GM18861 (cell line): ENCODE measurements at regions not wholly inside any gene's neighbourhood (a gene's known extent, or its start where the extent isn't known, plus 50 kb on each side); places are given as distances from the start of the nearest gene placed in this dataset.

Experiments
- ATAC-seq: cut with Tn5 transposase; IDR thresholded peaks from one replicate; pipeline ENCODE4 v1.9.1; 2021; ENCODE audit not compliant: unreplicated experiment

DNA sequence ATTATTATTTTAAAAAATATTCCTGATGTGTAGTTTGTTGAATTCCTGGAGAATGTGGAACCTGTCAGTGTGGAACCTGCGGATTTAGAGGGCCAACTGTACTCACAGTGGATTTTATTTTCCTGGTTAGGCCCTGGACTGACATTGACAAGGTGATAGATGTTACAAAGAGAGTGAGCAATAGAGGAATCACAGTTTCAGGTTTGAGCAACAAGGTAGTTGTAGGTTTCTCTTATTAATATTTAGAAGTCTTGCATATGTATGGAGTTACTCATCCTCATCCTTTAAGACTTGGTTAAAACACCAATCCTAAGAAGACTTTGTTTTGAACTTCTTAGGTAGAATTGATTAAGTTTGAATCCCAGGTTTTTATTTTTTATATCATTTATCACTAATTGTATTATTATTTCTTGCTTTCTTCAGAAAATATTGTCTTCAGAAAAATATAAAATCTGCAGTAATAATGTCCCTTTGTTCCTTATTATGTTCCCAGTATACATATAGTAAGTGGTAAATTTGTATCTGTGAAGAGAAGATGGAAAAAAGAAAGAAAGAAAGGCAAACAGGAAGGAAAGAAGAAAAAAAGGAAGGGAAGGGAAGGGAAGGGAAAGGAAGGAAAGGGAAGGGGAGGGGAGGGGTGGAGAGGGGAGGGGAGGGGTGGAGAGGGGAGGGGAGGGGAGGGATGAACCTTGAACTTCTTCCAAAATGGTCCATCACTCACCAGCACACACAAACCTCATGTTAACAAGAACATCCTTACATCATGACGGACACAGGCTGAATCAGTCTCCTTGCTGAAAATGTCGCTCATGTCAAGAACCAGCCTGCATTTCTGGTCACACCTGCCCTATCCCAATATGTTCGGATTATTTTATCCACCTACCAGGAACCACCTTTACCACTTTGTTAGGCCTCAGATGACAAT is 867.2 kb downstream of the CDH11 start:
- no peak for ATAC-seq

DNA sequence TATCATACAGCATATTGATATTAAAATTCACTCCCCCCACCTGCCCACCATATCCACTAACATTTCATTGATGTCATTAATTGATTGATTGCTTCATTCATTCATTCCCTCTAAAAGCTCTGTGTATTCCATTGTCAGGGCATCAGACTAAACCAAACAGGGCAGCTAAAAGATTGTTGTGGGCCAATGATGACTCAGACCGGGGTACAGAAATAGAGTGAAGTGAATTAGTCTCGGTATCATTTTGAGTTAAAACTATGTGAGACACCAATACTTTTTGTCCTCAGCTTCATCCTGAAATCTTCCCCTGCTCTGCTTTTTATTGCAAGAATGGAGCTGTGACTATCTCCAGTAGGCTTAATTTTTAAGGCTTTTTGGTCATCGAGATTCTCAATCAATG is 868.3 kb downstream of the CDH11 start:
- ATAC-seq: no peak

DNA sequence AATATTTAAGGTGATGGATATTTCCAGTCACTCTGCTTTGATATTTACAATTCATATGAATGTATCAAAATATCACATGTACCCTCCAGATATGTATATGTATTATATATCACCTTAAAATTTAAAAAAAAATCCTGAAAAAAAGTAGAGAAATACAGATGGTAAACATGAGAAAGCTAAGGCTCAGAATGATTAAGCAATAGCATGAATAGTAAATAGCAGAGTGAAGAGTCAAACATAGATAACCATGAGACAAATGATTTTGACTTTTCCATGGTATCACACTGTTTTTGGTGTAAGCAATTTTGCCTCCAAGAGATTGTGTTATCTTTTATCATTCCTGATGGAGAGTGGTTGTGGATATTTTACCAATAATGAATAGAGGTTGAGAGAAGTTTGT is 868.8 kb downstream of the CDH11 start:
- ATAC-seq: no peak

DNA sequence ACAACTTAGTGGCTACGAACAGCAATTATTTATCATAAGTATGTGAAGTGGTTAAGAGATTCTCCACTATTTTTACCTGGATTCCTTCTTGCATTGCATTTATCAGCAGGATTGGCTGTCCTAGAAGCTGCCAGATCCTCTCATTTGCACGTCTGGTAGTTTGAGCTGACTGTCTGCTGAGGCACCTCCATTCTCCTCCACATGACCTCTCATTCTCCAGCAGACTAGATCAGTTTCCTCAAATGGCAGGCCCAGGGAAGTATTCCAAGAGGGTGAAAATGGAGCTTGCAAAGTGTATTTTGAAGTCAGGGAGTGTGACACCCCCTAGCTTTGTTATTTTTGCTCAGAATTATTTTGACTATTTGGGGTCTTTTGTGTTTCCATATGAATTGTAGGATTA is 870.1 kb downstream of the CDH11 start:
- ATAC-seq: no peak

DNA sequence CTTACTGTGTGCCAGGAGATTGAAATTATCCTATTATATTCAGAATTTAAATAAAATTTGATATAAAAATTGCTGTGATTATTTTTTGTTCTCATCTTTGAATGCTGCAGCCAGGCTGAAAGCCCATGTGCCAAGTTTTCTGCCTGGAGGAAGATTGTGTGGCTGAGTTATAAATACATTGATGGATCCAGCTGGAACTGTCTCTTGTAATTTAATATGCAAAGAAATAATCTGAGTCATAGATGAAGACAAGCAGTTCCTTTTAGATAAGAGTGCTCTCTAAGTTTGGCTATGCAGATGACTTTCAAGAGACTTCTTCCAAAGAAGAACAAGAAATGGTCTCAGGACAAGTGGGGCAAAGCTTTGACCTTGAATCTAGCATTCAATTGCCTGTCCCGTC is 871.0 kb downstream of the CDH11 start:
- ATAC-seq: no peak

DNA sequence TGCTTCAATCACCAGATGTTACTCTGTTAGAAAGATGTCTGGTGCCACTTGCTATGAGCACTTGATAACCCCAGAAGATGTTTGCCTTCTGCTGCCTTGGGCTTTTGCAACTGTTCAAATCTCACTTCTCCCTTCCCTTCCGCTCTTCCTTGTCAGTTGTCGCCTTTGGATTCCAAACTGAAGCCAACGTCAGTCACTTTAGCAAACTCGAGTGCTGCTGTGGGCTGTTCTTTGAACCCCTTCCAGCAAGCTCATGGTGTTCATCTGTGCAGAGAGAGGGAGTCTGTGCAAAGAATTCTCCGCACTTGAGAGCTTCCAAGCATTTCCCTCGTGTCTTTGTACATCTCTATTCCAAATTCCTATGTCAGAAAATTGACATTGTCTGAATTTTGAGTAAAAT is 879.4 kb downstream of the CDH11 start:
- ATAC-seq: no peak

DNA sequence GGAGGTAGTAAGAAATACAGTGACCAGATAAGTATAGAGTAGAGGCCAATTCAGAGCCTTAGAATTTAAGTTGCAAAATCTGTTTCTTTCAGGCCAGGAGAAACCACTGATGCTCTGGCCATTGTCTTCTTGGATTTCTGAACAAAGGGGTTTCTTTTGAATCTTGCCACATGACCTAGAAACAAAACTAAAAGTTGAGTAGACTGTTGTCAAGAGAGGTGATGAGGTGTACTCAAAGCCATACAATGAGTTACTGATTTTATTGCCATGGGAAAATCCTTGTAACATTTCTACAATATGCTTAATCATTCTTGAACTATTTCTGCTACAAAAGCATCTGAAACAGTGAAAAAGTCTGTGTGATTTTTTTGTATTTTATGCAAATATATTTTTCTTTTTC is 881.3 kb downstream of the CDH11 start:
- ATAC-seq: no peak

DNA sequence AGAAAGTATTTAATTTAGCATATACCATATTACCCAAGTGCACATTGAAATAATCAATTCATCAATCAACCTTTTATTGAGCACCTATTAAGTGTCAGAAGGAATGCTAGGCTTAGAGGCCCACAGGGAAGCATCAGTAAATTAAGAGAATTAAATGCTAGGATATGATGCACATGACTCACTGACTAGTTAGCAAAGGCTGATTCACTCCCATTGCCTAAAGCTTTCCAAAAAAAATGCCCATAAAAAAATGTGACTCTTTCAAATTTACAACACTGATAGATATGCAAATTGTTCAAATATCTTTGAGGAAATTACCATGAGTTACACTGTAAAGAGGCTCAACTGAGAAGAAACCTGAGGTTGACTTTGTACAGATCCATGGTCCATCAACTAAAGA is 883.3 kb downstream of the CDH11 start:
- no peak for ATAC-seq

DNA sequence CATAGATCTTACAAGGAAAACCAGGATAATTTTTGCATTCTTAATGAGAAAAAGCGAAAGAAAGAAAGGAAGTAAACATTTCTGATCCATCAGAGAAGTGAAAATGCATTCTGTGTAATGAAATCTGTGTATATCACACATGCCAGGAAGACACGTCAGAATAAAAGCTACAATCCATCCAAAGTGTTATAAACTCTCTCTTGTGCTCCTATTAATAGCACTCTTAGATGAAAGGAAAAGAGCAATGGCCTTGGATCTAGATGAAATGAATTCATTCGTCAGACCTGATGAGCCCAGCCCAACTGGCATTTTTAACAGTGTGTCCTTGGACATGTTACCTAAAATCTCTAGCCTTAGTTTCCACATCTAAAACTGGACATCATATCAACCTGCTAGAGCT is 885.5 kb downstream of the CDH11 start:
- no peak for ATAC-seq

DNA sequence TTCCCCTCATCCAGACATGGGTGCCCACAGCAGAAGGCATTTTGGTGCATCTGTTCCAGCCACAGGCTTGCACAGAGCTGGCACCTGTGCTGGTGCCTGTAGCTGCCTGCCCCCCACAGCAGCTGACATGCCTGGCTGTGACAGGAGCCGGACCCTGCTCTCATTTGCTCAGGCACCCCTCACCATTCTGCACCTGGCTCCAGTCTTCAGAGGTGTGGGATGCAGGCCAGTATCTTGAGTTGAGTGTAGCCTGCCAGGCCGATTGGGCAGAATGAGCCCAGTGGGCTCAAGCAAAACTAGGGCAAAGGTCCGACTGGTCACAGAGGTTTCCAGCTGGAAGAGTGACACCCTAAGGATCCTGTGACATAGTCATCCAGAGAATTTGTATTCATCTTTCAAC is 887.7 kb downstream of the CDH11 start:
- ATAC-seq: no peak

DNA sequence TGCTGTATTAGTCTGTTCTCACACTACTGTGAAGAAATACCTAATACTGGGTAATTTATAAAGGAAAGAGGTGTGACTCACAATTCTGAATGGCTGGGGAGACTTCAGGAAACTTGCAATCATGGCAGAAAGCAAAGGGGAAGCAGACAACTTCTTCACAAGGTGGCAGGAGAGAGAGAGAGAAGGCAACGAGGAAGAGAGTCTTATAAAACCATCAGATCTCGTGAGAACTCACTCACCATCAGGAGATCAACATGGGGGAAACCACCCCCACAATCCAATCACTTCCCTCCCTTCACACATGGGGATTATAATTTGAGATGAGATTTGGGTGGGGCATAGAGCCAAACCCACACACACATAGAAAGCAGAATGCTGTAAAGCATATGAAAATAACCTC is 896.2 kb downstream of the CDH11 start:
- no peak for ATAC-seq

DNA sequence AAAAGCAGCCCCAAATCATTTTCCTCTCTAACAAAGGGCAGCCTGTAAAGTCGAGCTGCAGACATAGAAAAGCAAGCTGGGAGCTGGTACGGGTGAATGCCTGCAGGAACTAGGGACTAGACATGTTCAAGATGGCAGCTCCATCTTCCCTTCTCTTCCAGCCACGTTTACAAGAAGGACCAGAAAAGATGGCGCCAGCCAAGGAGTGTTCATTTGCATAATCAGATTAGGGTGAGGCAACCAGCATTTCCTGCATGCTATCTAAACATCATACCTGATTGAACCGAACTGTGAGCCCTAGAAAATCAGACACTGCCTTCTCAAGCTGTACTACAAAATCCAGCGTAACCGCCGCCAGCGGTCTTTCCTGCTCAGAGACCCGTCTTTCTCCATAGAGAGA is 896.8 kb downstream of the CDH11 start:
- no peak for ATAC-seq

DNA sequence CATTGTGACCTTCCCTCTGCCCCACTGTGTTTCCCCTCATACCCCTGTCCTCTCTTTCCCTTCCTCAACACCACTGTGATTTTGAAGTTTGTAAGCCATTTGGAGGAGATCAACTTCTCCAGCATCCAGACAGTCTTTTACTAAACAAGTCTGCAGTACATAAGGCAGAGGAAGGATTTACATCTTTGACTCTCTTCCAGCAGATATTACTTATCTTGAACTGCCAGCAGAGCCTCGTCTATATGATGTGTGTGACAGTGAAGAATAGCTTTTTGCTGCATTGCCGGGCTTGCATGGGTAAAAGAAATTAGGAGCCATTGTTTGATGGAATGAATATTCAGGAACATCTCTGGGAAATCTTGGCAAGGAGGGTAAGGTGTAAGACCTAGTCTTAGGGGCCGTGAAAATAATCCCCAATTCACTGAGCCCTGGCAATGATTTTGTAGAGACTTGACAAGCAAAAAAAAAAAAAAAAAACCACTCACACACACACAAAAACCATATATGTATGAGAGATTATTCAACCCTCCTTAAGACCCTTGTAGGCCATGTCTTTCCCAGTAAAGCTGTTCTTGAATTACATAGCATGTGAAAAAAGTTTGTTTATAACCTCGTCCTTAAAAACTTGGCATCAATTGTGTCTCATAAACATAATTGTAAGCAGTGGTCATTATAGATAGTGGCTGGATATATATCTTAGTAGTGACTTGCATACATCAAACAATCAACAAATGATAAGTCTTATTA is 903.9 kb downstream of the CDH11 start:
- ATAC-seq: no peak

DNA sequence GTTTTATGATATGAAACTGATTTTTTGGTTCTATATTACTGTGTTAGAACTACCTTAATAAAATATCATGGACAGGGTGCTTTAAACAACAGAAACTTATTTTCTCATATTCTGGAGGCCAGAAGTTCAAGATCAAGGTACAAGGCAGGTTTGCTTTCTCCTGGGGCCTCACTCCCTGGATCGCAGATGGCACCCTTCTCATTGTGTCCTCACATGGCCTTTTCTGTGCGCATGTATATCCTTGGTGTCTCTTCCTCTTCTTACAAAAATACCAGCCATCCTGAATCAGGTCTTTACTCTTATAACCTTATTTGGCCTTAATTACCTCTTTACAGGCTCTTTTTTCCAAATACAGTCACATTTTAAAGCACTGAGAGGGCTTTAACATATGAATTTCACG is 906.1 kb downstream of the CDH11 start:
- no peak for ATAC-seq

DNA sequence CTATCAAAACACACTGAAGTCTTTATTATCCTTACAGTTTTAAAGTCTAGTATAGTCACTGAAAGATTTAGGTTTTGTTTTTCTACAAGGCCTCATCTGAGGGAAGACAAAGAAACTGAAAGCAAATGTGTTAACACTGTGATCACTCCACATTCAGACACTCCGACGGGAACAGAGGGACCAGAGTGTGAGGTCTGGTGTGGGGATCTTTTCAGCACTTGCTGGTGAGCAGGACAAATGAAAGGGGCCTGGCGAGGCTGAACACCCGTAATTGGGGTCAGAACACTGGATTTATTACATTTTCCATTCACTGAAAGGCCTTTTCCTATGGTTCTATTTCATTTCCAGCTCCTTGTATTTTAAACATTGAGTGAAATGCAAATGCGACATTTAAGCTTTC is 910.5 kb downstream of the CDH11 start:
- ATAC-seq: no peak

DNA sequence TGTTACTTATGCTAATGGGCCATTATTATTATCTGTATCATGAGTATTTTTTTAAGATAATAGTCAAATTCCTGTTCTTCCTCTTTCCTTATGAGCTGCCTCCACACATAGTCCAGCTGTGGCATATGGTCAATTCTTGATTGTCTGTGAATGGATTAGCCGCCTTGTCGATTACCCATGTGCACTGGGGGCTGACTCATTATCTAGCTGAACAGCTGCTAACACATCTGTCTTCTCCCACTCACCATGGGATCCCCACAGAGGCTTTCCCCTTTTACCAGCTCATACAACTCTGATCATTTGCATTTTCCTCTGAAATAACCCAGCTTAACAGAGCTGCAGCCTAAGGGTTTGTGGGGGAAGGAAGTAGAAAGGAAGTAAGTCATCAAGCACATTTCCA is 915.0 kb downstream of the CDH11 start:
- no peak for ATAC-seq

DNA sequence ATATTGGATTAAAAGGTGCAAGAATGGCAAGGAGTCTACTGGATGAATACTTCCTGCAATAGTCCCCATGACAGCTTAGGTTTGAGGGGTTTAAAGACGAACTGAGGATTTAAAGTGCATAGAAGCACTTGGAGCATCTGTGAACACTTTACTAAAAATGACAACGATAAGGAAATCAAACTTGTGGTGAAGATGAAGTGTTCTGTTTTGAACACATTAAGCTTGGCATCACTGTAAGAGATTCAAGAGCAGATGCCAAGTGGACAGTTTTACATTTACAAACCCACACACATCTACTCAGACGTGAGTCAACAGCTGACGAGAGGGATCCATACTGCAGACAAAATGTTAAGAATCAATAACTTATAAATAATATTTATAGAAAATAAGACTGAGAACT is 918.7 kb downstream of the CDH11 start:
- ATAC-seq: no peak

DNA sequence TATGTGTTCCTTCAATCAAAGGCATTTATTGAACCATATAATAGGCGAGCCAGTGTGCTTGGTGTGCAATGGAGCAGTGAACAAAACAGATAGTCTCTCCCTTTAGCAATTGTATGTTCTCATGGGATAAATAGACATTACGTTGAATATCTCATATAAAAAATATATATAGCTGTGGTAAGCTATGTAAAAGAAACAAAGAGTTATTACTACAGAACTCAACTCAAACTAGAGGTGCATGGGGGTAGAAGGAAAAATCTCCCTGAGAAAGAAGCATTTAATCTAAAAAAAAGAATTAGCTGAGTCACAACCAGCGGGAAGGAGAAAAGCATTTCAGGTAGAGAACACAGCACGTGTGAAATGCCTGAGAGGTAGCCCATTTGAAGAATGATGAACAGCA is 919.3 kb downstream of the CDH11 start:
- no peak for ATAC-seq

DNA sequence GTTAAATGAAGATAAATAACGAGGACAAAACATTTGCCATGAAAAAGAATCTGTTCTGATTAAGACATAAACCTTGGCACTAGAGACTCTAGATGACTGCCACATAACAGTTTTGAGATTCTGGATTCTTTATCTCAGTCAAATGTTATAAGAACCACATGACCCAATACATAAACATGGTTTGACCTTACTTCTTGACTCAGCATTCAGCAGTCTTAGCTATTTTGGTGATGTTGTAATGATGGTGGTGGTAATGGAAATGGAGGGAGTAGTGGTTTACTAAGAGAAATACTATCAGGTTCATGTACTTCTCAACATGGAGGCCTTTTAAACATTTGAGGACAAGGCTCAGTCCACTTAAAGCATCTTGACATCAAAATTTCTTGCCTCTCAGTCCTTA is 925.4 kb downstream of the CDH11 start:
- ATAC-seq: no peak

DNA sequence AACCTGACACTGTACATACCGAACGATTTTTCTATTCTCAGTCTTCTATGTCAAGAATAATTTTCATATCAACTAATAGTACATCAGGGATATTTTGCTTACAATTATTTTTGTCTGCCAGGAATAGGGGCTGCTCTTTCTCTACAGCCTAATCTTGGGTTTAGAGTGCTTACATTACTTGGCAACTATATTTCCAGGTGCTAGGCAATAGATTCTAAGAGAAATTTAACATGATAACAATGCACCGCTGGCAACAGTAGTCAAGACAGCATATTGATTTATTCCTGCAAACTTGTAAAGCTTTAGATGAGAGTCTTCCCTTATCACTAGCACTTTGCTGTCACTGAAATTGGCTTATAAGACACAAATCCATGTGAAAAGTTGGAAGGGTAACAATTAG is 935.9 kb downstream of the CDH11 start:
- no peak for ATAC-seq

DNA sequence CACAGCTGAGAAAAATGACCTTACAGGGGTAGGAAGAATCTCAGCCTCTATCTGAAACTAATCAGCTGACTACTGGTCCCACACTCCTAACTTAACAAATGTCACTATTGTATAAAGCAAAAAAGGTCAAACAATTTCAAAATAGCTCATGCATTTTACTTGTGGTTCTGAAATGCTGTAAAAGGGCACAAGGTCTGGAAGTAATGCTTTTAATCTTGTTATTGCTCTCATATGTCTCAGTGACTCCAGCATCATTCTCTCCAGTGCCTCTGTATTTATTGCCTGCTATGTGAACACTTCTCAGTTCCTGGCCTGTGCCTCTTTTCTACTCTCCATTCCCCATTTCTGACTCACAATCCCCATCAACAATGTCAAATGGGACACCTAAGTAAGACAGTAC is 937.7 kb downstream of the CDH11 start:
- no peak for ATAC-seq

DNA sequence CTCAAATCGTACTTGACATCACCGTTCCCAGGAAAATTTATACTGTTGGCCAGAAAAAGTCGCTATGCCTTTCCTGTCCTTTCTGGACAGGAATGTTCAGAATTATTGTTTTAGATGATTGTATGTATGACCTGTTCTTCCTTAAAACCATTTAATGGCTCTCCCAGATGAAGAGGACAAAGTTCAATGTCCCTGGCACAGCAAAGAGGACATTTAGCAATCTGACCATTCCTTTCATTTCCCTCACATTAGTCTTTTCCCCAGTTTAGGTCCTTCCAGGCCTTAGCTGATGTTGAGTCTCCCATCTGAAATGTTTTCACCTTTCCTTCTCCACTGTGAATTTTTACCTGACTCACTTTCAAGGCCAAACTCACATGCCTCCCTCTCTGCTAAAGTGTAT is 938.9 kb downstream of the CDH11 start:
- ATAC-seq: no peak
